ENCODE measurements at regions not wholly inside any gene's neighbourhood (a gene's known extent, or its start where the extent isn't known, plus 50 kb on each side); places are given as distances from the start of the nearest gene placed in this dataset.

- Histone ChIP-seq H3K4me1 (ENCODE audit: control insufficient read depth, insufficient read depth, low read length) (no peaks in the 10 kb centered on the region), H3K27ac (ENCODE audit: low read length) (no peak overlapping the region), H3K9me3 (ENCODE audit: control insufficient read depth, insufficient read depth, low read length) (peaks cover 21% of the 10 kb centered on the region), H3K36me3 (ENCODE audit: control insufficient read depth, insufficient read depth, low read length) (no peaks in the 10 kb centered on the region), H3K4me3 (ENCODE audit: low read length) (no peak overlapping the region), H3K27me3 (ENCODE audit: control insufficient read depth, insufficient read depth, low read length) (no peaks in the 10 kb centered on the region)
- no peak for DNase-seq
- Mint-ChIP-seq H3K4me3 (no peak overlapping the region), H3K9me3 (peaks cover 7 to 14% of the 10 kb centered on the region in 2 donors), H3K27me3 (ENCODE audit: low read depth in 2 of 2) (no peaks in the 10 kb centered on the region), H3K36me3 (no peaks in the 10 kb centered on the region), H3K4me1 (no peaks in the 10 kb centered on the region), H3K27ac (no peak overlapping the region)
- ATAC-seq = no peak
- TF ChIP-seq, protein P1, sequence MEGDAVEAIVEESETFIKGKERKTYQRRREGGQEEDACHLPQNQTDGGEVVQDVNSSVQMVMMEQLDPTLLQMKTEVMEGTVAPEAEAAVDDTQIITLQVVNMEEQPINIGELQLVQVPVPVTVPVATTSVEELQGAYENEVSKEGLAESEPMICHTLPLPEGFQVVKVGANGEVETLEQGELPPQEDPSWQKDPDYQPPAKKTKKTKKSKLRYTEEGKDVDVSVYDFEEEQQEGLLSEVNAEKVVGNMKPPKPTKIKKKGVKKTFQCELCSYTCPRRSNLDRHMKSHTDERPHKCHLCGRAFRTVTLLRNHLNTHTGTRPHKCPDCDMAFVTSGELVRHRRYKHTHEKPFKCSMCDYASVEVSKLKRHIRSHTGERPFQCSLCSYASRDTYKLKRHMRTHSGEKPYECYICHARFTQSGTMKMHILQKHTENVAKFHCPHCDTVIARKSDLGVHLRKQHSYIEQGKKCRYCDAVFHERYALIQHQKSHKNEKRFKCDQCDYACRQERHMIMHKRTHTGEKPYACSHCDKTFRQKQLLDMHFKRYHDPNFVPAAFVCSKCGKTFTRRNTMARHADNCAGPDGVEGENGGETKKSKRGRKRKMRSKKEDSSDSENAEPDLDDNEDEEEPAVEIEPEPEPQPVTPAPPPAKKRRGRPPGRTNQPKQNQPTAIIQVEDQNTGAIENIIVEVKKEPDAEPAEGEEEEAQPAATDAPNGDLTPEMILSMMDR (IDR thresholded peaks at IDR 0.05) = no peak
- WGBS (ENCODE audit: insufficient coverage) = 91% methylated on average over 11 of the region's 11 CpGs
- intact Hi-C loops (cut with micrococcal nuclease) = no loop called here
Observed at GRCh38 chr13:86840250-86841191, 830.6 kb upstream of the SLITRK5 start.

DNA sequence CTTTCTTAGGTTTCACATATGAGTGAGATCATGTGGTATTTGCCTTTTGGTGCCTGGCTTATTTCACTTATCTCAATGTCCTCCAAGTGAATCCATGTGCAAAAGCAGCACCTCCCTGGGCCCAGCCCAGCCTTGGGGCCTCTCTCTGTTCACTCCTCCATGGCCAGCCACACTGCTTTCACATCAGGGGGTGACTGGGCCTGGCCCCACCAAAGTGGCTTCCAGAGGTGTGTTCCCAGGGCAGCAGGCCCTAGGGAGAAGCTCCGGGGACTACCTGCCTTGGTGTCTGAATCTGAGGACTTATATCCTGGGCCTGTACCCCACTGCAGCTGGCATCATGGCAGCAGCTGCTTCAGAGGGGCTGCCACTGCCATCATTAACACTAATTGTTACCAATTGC is 829.9 kb upstream of the SLITRK5 start:
- no peak for DNase-seq
- Mint-ChIP-seq H3K27me3 (ENCODE audit: low read depth in 2 of 2) (no peaks in the 10 kb centered on the region), H3K27ac (no peak overlapping the region), H3K4me3 (no peak overlapping the region), H3K4me1 (no peaks in the 10 kb centered on the region), H3K9me3 (peaks cover 6 to 13% of the 10 kb centered on the region in 2 donors), H3K36me3 (no peaks in the 10 kb centered on the region)
- H3K27me3 ChIP-seq (ENCODE audit: control insufficient read depth, insufficient read depth, low read length) = no peaks in the 10 kb centered on the region
- 89% methylated on average over 1 of the region's 1 CpG for WGBS (ENCODE audit: insufficient coverage)
- no peaks in the 10 kb centered on the region for H3K4me1 ChIP-seq (ENCODE audit: control insufficient read depth, insufficient read depth, low read length)
- peaks cover 17% of the 10 kb centered on the region for H3K9me3 ChIP-seq (ENCODE audit: control insufficient read depth, insufficient read depth, low read length)
- no peaks in the 10 kb centered on the region for H3K36me3 ChIP-seq (ENCODE audit: control insufficient read depth, insufficient read depth, low read length)
- intact Hi-C loops (cut with micrococcal nuclease) = no loop called here
- no peak for ATAC-seq
- TF ChIP-seq, protein P1 (IDR thresholded peaks at IDR 0.05) = no peak
- H3K27ac ChIP-seq (ENCODE audit: low read length) = no peak overlapping the region
- H3K4me3 ChIP-seq (ENCODE audit: low read length) = no peak overlapping the region

- no peaks in the 10 kb centered on the region for H3K36me3 ChIP-seq (ENCODE audit: control insufficient read depth, insufficient read depth, low read length)
- H3K27ac ChIP-seq (ENCODE audit: low read length) = no peak overlapping the region
- intact Hi-C loops (cut with micrococcal nuclease) = no loop called here
- 92% methylated on average over 1 of the region's 1 CpG for WGBS (ENCODE audit: insufficient coverage)
- H3K27me3 ChIP-seq (ENCODE audit: control insufficient read depth, insufficient read depth, low read length) = no peaks in the 10 kb centered on the region
- ATAC-seq = no peak
- H3K27ac Mint-ChIP-seq = no peak overlapping the region
- H3K4me3 Mint-ChIP-seq = no peak overlapping the region
- H3K4me1 ChIP-seq (ENCODE audit: control insufficient read depth, insufficient read depth, low read length) = no peaks in the 10 kb centered on the region
- H3K27me3 Mint-ChIP-seq (ENCODE audit: low read depth in 2 of 2) = no peaks in the 10 kb centered on the region
- no peak for DNase-seq
- no peaks in the 10 kb centered on the region for H3K4me1 Mint-ChIP-seq
- no peak overlapping the region for H3K4me3 ChIP-seq (ENCODE audit: low read length)
- peaks cover 3% of the 10 kb centered on the region for H3K9me3 ChIP-seq (ENCODE audit: control insufficient read depth, insufficient read depth, low read length)
- no peaks in the 10 kb centered on the region for H3K36me3 Mint-ChIP-seq
- TF ChIP-seq, protein P1 (IDR thresholded peaks at IDR 0.05) = no peak
- H3K9me3 Mint-ChIP-seq = peaks cover 8 to 9% of the 10 kb centered on the region in 2 donors
Observed at GRCh38 chr13:86846501-86846900, 824.7 kb upstream of the SLITRK5 start.
